ENCODE measurements at regions not wholly inside any gene's neighbourhood (a gene's known extent, or its start where the extent isn't known, plus 50 kb on each side); places are given as distances from the start of the nearest gene placed in this dataset.

GRCh38 chr4:67125636-67126514 lies 419.4 kb downstream of the CENPC start:
- DNase-seq: no peak
- Histone ChIP-seq H3K4me3 (no peak overlapping the region), H3K27me3 (no peaks in the 10 kb centered on the region), H3K4me1 (no peaks in the 10 kb centered on the region), H3K9me3 (no peaks in the 10 kb centered on the region), H3K27ac (no peak overlapping the region), H3K36me3 (no peaks in the 10 kb centered on the region)
- TF ChIP-seq POLR2A (IDR thresholded peaks at IDR 0.05) (no peak), CTCF (IDR thresholded peaks at IDR 0.05) (no peak)

- TF ChIP-seq POLR2A (IDR thresholded peaks at IDR 0.05): no peak
- TF ChIP-seq CTCF (IDR thresholded peaks at IDR 0.05): no peak
- H3K4me1 ChIP-seq: no peaks in the 10 kb centered on the region
- no peak overlapping the region for H3K27ac ChIP-seq
- DNase-seq: no peak
- no peaks in the 10 kb centered on the region for H3K9me3 ChIP-seq
- H3K4me3 ChIP-seq: no peak overlapping the region
- H3K36me3 ChIP-seq: no peaks in the 10 kb centered on the region
- no peaks in the 10 kb centered on the region for H3K27me3 ChIP-seq
Observed at GRCh38 chr4:67124716-67125115, 420.6 kb downstream of the CENPC start.

GRCh38 chr4:67122029-67122428 lies 423.3 kb downstream of the CENPC start:
- no peak for DNase-seq
- Histone ChIP-seq H3K27ac (no peak overlapping the region), H3K4me1 (no peaks in the 10 kb centered on the region)

GRCh38 chr4:67120369-67120768 lies 424.9 kb downstream of the CENPC start:
- no peak for TF ChIP-seq POLR2A (IDR thresholded peaks at IDR 0.05)
- no peak for TF ChIP-seq CTCF (IDR thresholded peaks at IDR 0.05)
- no peak overlapping the region for H3K4me3 ChIP-seq
- DNase-seq: no peak
- no peaks in the 10 kb centered on the region for H3K4me1 ChIP-seq
- no peaks in the 10 kb centered on the region for H3K36me3 ChIP-seq
- H3K27ac ChIP-seq: no peak overlapping the region
- H3K9me3 ChIP-seq: no peaks in the 10 kb centered on the region
- H3K27me3 ChIP-seq: no peaks in the 10 kb centered on the region

More at GRCh38 chr4:67122029-67122428, 423.3 kb downstream of the CENPC start:
- Histone ChIP-seq H3K36me3 (no peaks in the 10 kb centered on the region), H3K9me3 (no peaks in the 10 kb centered on the region), H3K4me3 (no peak overlapping the region), H3K27me3 (no peaks in the 10 kb centered on the region)
- TF ChIP-seq CTCF (IDR thresholded peaks at IDR 0.05) (no peak), POLR2A (IDR thresholded peaks at IDR 0.05) (no peak)

GRCh38 chr4:67109276-67109675 lies 436.0 kb downstream of the CENPC start:
- no peak for DNase-seq
- no peak overlapping the region for H3K4me3 ChIP-seq
- no peaks in the 10 kb centered on the region for H3K36me3 ChIP-seq
- H3K27ac ChIP-seq: no peak overlapping the region
- no peaks in the 10 kb centered on the region for H3K27me3 ChIP-seq
- TF ChIP-seq POLR2A (IDR thresholded peaks at IDR 0.05) (no peak), CTCF (IDR thresholded peaks at IDR 0.05) (no peak)
- H3K4me1 ChIP-seq: no peaks in the 10 kb centered on the region
- H3K9me3 ChIP-seq: no peaks in the 10 kb centered on the region
